CD4-positive, alpha-beta T cell (primary cell): ENCODE measurements at regions not wholly inside any gene's neighbourhood (a gene's known extent, or its start where the extent isn't known, plus 50 kb on each side); places are given as distances from the start of the nearest gene placed in this dataset.

ENCODE experiments used
- ATAC-seq: fragments of 200-7000 bp; cut with Tn5 transposase; one replicate; pipeline ENCODE4 v1.10.0; 2022; ENCODE audit warnings: mild to moderate bottlenecking; ENCODE audit not compliant: poor library complexity
- CTCF ChIA-PET: fragments of 350-600 bp; sonication (Branson Sonifier 250); formaldehyde crosslinking; loops from one replicate; lab custom pipeline; 2021; ENCODE audit warnings: antibody characterized with exemption, inconsistent platforms; lab: Charles Lee
- POLR2A ChIA-PET: fragments of 350-600 bp; sonication (Branson Sonifier 250); formaldehyde crosslinking; loops from one replicate; lab custom pipeline; 2021; ENCODE audit warnings: antibody characterized with exemption, inconsistent platforms; lab: Charles Lee
- DNase-seq, 14 experiments: peaks; one replicate each; pipeline ENCODE4 v3.0.0-alpha.2; 2013 to 2020; ENCODE audit warnings: mixed read lengths in 2 of 14
- H3K27ac ChIP-seq, 2 donors: one replicate each; pipeline versions ENCODE4 v1.5.1 to v1.7.0; 2013; ENCODE audit warnings: low read length in 2 of 2, low read depth in 1 of 2, mild to moderate bottlenecking in 1 of 2
- H3K27me3 ChIP-seq, 2 experiments: 1 replicate in 1 of 2; 2 replicates in 1 of 2; pipeline versions ENCODE4 v1.6.1 to v1.7.0; 2013; ENCODE audit warnings: low read length in 2 of 2, control low read depth in 1 of 2, mild to moderate bottlenecking in 1 of 2, moderate library complexity in 1 of 2; ENCODE audit not compliant: insufficient read depth in 2 of 2, control insufficient read depth in 1 of 2
- H3K36me3 ChIP-seq: one replicate; pipeline ENCODE4 v1.6.1; 2013; ENCODE audit warnings: low read length, control low read depth; ENCODE audit not compliant: insufficient read depth
- H3K4me1 ChIP-seq: one replicate; pipeline ENCODE4 v1.6.1; 2013; ENCODE audit warnings: low read length, control low read depth; ENCODE audit not compliant: insufficient read depth
- H3K4me3 ChIP-seq: one replicate; pipeline ENCODE4 v1.5.1; 2013; ENCODE audit warnings: mild to moderate bottlenecking, low read length, moderate library complexity
- H3K9me3 ChIP-seq, 2 experiments: 1 replicate in 1 of 2; 2 replicates in 1 of 2; pipeline versions ENCODE4 v1.6.1 to v1.7.0; 2013; ENCODE audit warnings: low read length in 2 of 2, mild to moderate bottlenecking in 2 of 2, control low read depth in 1 of 2, moderate library complexity in 1 of 2; ENCODE audit not compliant: control insufficient read depth in 1 of 2, insufficient read depth in 1 of 2
- H3K27ac Mint-ChIP-seq: one replicate; pipeline ENCODE4 v1.8.0; 2020; ENCODE audit warnings: mixed read lengths
- H3K27me3 Mint-ChIP-seq: one replicate; pipeline ENCODE4 v1.8.0; 2021; ENCODE audit warnings: mixed read lengths
- H3K36me3 Mint-ChIP-seq: one replicate; pipeline ENCODE4 v1.8.0; 2021; ENCODE audit warnings: low read depth, mixed read lengths
- H3K4me1 Mint-ChIP-seq: one replicate; pipeline ENCODE4 v1.8.0; 2021; ENCODE audit warnings: low read depth, mixed read lengths
- H3K4me3 Mint-ChIP-seq: one replicate; pipeline ENCODE4 v1.8.0; 2020; ENCODE audit warnings: mild to moderate bottlenecking, mixed read lengths
- H3K9me3 Mint-ChIP-seq: one replicate; pipeline ENCODE4 v1.8.0; 2020; ENCODE audit warnings: mixed read lengths
- CTCF ChIP-seq: fragments of 200-600 bp; IDR thresholded peaks from one replicate; pipeline ENCODE4 v1.8.0; 2022; ENCODE audit warnings: antibody characterized with exemption, mild to moderate bottlenecking
- intact Hi-C, 2 experiments: fragments of 100-400 bp; cut with DNase I in 1 of 2; cut with micrococcal nuclease in 1 of 2; formaldehyde crosslinking; loops; one replicate each; pipeline versions ENCODE4 v1.15.1 to v1.9.0; 2023 to 2025; cut with DNase I, micrococcal nuclease

GRCh38 chr4:176441594-176441993 is 121.8 kb downstream of the SPCS3 start:
- no peak overlapping the region for H3K27ac ChIP-seq
- no peak for TF ChIP-seq CTCF
- Mint-ChIP-seq H3K36me3 (no peaks in the 10 kb centered on the region), H3K9me3 (no peaks in the 10 kb centered on the region), H3K4me3 (no peak overlapping the region), H3K27me3 (no peaks in the 10 kb centered on the region), H3K27ac (no peak overlapping the region), H3K4me1 (no peaks in the 10 kb centered on the region)
- intact Hi-C loops = no loop called here
- ChIA-PET CTCF (no interaction called here), POLR2A (no interaction called here)
- ATAC-seq = no peak
- no peaks in the 10 kb centered on the region for H3K27me3 ChIP-seq
- H3K9me3 ChIP-seq = no peaks in the 10 kb centered on the region
- H3K4me1 ChIP-seq = no peaks in the 10 kb centered on the region
- H3K36me3 ChIP-seq = no peaks in the 10 kb centered on the region
- DNase-seq = no peak
- no peak overlapping the region for H3K4me3 ChIP-seq

GRCh38 chr4:176443117-176443516 is 123.4 kb downstream of the SPCS3 start:
- H3K27ac ChIP-seq = no peak overlapping the region
- no peaks in the 10 kb centered on the region for H3K4me1 ChIP-seq
- no peak for TF ChIP-seq CTCF
- Mint-ChIP-seq H3K4me1 (no peaks in the 10 kb centered on the region), H3K27ac (no peak overlapping the region), H3K36me3 (no peaks in the 10 kb centered on the region), H3K4me3 (no peak overlapping the region), H3K27me3 (no peaks in the 10 kb centered on the region), H3K9me3 (no peaks in the 10 kb centered on the region)
- no peaks in the 10 kb centered on the region for H3K27me3 ChIP-seq
- CTCF ChIA-PET = no interaction called here
- no peaks in the 10 kb centered on the region for H3K36me3 ChIP-seq
- intact Hi-C loops = no loop called here
- H3K9me3 ChIP-seq = no peaks in the 10 kb centered on the region
- DNase-seq (no peak), ATAC-seq (no peak)
- H3K4me3 ChIP-seq = no peak overlapping the region
- POLR2A ChIA-PET = no interaction called here

GRCh38 chr4:176443646-176444409 is 124.1 kb downstream of the SPCS3 start:
- H3K36me3 Mint-ChIP-seq = no peaks in the 10 kb centered on the region
- no peaks in the 10 kb centered on the region for H3K9me3 Mint-ChIP-seq
- no peak overlapping the region for H3K4me3 Mint-ChIP-seq
- DNase-seq = no peak
- Histone ChIP-seq H3K4me3 (no peak overlapping the region), H3K27me3 (no peaks in the 10 kb centered on the region), H3K4me1 (no peaks in the 10 kb centered on the region), H3K36me3 (no peaks in the 10 kb centered on the region), H3K27ac (no peak overlapping the region), H3K9me3 (no peaks in the 10 kb centered on the region)
- H3K27me3 Mint-ChIP-seq = no peaks in the 10 kb centered on the region
- intact Hi-C loops = no loop called here
- H3K27ac Mint-ChIP-seq = no peak overlapping the region
- ChIA-PET CTCF (no interaction called here), POLR2A (no interaction called here)
- no peak for ATAC-seq
- no peak for TF ChIP-seq CTCF
- no peaks in the 10 kb centered on the region for H3K4me1 Mint-ChIP-seq
